DOHH2 (cell line): ENCODE measurements at regions not wholly inside any gene's neighbourhood (a gene's known extent, or its start where the extent isn't known, plus 50 kb on each side); places are given as distances from the start of the nearest gene placed in this dataset.

ENCODE experiments used
- CTCF ChIP-seq: fragments of 200-600 bp; sonication (generic); IDR thresholded peaks from one replicate; pipeline ENCODE4 v1.5.1; 2014; ENCODE audit warnings: antibody characterized with exemption, mild to moderate bottlenecking, low read depth, low read length; ENCODE audit not compliant: poor library complexity, severe bottlenecking
- EZH2phosphoT487 ChIP-seq: fragments of 200-600 bp; sonication (generic); IDR thresholded peaks from 2 replicates; pipeline ENCODE4 v1.6.1; 2017; ENCODE audit warnings: borderline replicate concordance, mild to moderate bottlenecking, antibody characterized with exemption, low read length, moderate library complexity, mixed read lengths

GRCh38 chr6:146870760-146871159 lies 272.0 kb downstream of the ADGB start:
- no peak for TF ChIP-seq CTCF
- TF ChIP-seq EZH2phosphoT487: no peak
